SK-N-SH (cell line): ENCODE measurements at regions not wholly inside any gene's neighbourhood (a gene's known extent, or its start where the extent isn't known, plus 50 kb on each side); places are given as distances from the start of the nearest gene placed in this dataset.

Source experiments
- CTCF ChIA-PET: fragments of 300-600, 350-600 bp; formaldehyde crosslinking; extraction: SDS; loops from one replicate; lab custom pipeline; 2021; lab: Yijun Ruan, JAX
- POLR2A ChIA-PET: fragments of 350-600 bp; sonication (Branson Sonifier 250); formaldehyde crosslinking; extraction: SDS; loops from one replicate; lab custom pipeline; 2020; ENCODE audit warnings: antibody characterized with exemption, inconsistent platforms; lab: Yijun Ruan, JAX
- DNase-seq: peaks from one replicate; pipeline ENCODE4 v3.0.0; 2012
- H2AFZ ChIP-seq: fragments of 200-600 bp; sonication (generic); 2 replicates; pipeline ENCODE4 v1.8.1; 2016; ENCODE audit warnings: antibody characterized with exemption, mild to moderate bottlenecking, low read depth
- H3F3A ChIP-seq: fragments of 200-600 bp; sonication (generic); replicated peaks from 2 replicates; pipeline ENCODE3; 2016; ENCODE audit warnings: antibody characterized with exemption, mild to moderate bottlenecking; ENCODE audit not compliant: insufficient read depth
- H3K27ac ChIP-seq, 2 experiments: fragments of 200-500 bp in 1 of 2; fragments of 200-600 bp in 1 of 2; sonication (Bioruptor generic) in 1 of 2; sonication (generic), shearing (Covaris generic) in 1 of 2; 2 replicates each; pipeline versions ENCODE4 v1.5.1 to v1.6.1; 2014 to 2016; ENCODE audit warnings: low read depth in 2 of 2, inconsistent platforms in 1 of 2, low read length in 1 of 2, mild to moderate bottlenecking in 1 of 2, mixed read lengths in 1 of 2
- H3K27me3 ChIP-seq: fragments of 200-600 bp; sonication (generic), shearing (Covaris generic); 2 replicates; pipeline ENCODE4 v1.6.1; 2016; ENCODE audit warnings: mixed run types; ENCODE audit not compliant: insufficient read depth
- H3K36me3 ChIP-seq, 2 experiments: fragments of 200-500 bp in 1 of 2; fragments of 200-600 bp in 1 of 2; sonication (Bioruptor generic) in 1 of 2; sonication (generic) in 1 of 2; replicated peaks in 1 of 2; 2 replicates each; pipeline versions ENCODE3 to v1.5.1; 2014 to 2016; ENCODE audit warnings: low read length in 1 of 2, mild to moderate bottlenecking in 1 of 2; ENCODE audit not compliant: insufficient read depth in 2 of 2, control insufficient read depth in 1 of 2
- H3K4me1 ChIP-seq, 2 experiments: fragments of 200-500 bp in 1 of 2; fragments of 200-600 bp in 1 of 2; sonication (Bioruptor generic) in 1 of 2; sonication (generic), shearing (Covaris generic) in 1 of 2; 2 replicates each; pipeline versions ENCODE4 v1.5.1 to v1.6.1; 2014 to 2016; ENCODE audit warnings: low read depth in 1 of 2, low read length in 1 of 2, mixed run types in 1 of 2; ENCODE audit not compliant: insufficient read depth in 2 of 2, control insufficient read depth in 1 of 2
- H3K4me2 ChIP-seq: fragments of 200-600 bp; sonication (generic), shearing (Covaris generic); 2 replicates; pipeline ENCODE4 v1.6.1; 2017; ENCODE audit warnings: mixed run types
- H3K4me3 ChIP-seq, 2 experiments: fragments of 200-500 bp in 1 of 2; fragments of 200-600 bp in 1 of 2; sonication (Bioruptor generic) in 1 of 2; sonication (generic), shearing (Covaris generic) in 1 of 2; 2 replicates each; pipeline versions ENCODE4 v1.5.1 to v1.8.1; 2014 to 2016; ENCODE audit warnings: low read depth in 2 of 2, inconsistent platforms in 1 of 2, low read length in 1 of 2, mild to moderate bottlenecking in 1 of 2, mixed read lengths in 1 of 2, moderate library complexity in 1 of 2
- H3K79me2 ChIP-seq: fragments of 200-600 bp; sonication (generic); 2 replicates; pipeline ENCODE4 v1.8.1; 2017; ENCODE audit warnings: mild to moderate bottlenecking; ENCODE audit not compliant: insufficient read depth
- H3K9ac ChIP-seq: fragments of 200-600 bp; sonication (generic); 2 replicates; pipeline ENCODE4 v1.6.1; 2017; ENCODE audit warnings: mixed run types
- H3K9me2 ChIP-seq: fragments of 200-600 bp; sonication (generic); 2 replicates; pipeline ENCODE4 v1.6.1; 2017; ENCODE audit warnings: mixed run types
- H3K9me3 ChIP-seq: fragments of 200-600 bp; sonication (generic); 2 replicates; pipeline ENCODE4 v1.6.1; 2017; ENCODE audit warnings: mixed run types, mild to moderate bottlenecking, moderate library complexity
- H4K20me1 ChIP-seq: fragments of 200-600 bp; sonication (generic); 2 replicates; pipeline ENCODE4 v1.6.1; 2017; ENCODE audit warnings: mild to moderate bottlenecking, mixed run types; ENCODE audit not compliant: insufficient read depth
- CTCF ChIP-seq: fragments of 200-600 bp; sonication (generic); IDR thresholded peaks from 2 replicates; pipeline ENCODE4 v1.6.1; 2017; ENCODE audit warnings: antibody characterized with exemption, mild to moderate bottlenecking, moderate library complexity
- ELF1 ChIP-seq: IDR thresholded peaks from 2 replicates; pipeline ENCODE4 v1.4.0; 2012
- FOSL2 ChIP-seq: IDR thresholded peaks from 2 replicates; pipeline ENCODE4 v1.4.0; 2012; ENCODE audit warnings: low read depth, mild to moderate bottlenecking, moderate library complexity, borderline replicate concordance
- GABPA ChIP-seq: IDR thresholded peaks from 2 replicates; pipeline ENCODE4 v1.4.0; 2012; ENCODE audit warnings: low read depth, mild to moderate bottlenecking
- IRF3 ChIP-seq: fragments of 150-350 bp; IDR thresholded peaks from 2 replicates; pipeline ENCODE4 v1.6.1; 2016; ENCODE audit warnings: mild to moderate bottlenecking, low read depth, low read length
- JUND ChIP-seq: IDR thresholded peaks from 2 replicates; pipeline ENCODE4 v1.4.0; 2012
- MEF2A ChIP-seq: IDR thresholded peaks from 2 replicates; pipeline ENCODE4 v1.4.0; 2012; ENCODE audit warnings: low read depth, borderline replicate concordance
- MXI1 ChIP-seq: IDR thresholded peaks from 2 replicates; pipeline ENCODE4 v1.6.1; 2012; ENCODE audit warnings: mild to moderate bottlenecking, low read depth, low read length, improper control_type of control experiment
- NFIC ChIP-seq: IDR thresholded peaks from 2 replicates; pipeline ENCODE4 v1.4.0; 2012; ENCODE audit warnings: borderline replicate concordance
- NRF1 ChIP-seq: IDR thresholded peaks from 2 replicates; pipeline ENCODE4 v1.6.1; 2012; ENCODE audit warnings: low read depth, mild to moderate bottlenecking, low read length
- PBX3 ChIP-seq: IDR thresholded peaks from 2 replicates; pipeline ENCODE4; 2012
- RAD21 ChIP-seq: IDR thresholded peaks from 2 replicates; pipeline ENCODE4 v1.6.1; 2012; ENCODE audit warnings: mild to moderate bottlenecking, low read length
- RCOR1 ChIP-seq: fragments of 150-350 bp; IDR thresholded peaks from 2 replicates; pipeline ENCODE4 v1.6.1; 2017; ENCODE audit warnings: antibody characterized with exemption, low read length
- REST ChIP-seq: IDR thresholded peaks from 2 replicates; pipeline ENCODE4 v1.6.1; 2012; ENCODE audit warnings: mild to moderate bottlenecking, low read depth, low read length, moderate library complexity
- SIN3A ChIP-seq: IDR thresholded peaks from 2 replicates; pipeline ENCODE4 v1.6.1; 2012; ENCODE audit warnings: low read depth, mild to moderate bottlenecking, low read length, moderate library complexity, borderline replicate concordance
- SMC3 ChIP-seq: IDR thresholded peaks from 2 replicates; pipeline ENCODE4 v1.6.1; 2012; ENCODE audit warnings: low read depth, low read length, improper control_type of control experiment
- TAF1 ChIP-seq: IDR thresholded peaks from 2 replicates; pipeline ENCODE4 v1.6.1; 2012; ENCODE audit warnings: low read depth, mild to moderate bottlenecking, low read length, moderate library complexity, borderline replicate concordance
- TEAD4 ChIP-seq: IDR thresholded peaks from 2 replicates; pipeline ENCODE4 v1.4.0; 2012; ENCODE audit warnings: mild to moderate bottlenecking, borderline replicate concordance; ENCODE audit not compliant: insufficient read depth
- USF1 ChIP-seq: IDR thresholded peaks from 2 replicates; pipeline ENCODE4 v1.4.0; 2012; ENCODE audit warnings: low read depth, borderline replicate concordance
- ZBTB33 ChIP-seq: IDR thresholded peaks from 2 replicates; pipeline ENCODE4 v1.4.0; 2012; ENCODE audit warnings: low read depth, borderline replicate concordance
- WGBS: methylation state at CpG from one replicate; pipeline ENCODE4 v1.1.6; 2017; ENCODE audit warnings: low lambda C conversion rate; 5-methylcytosine and 5-hydroxymethylcytosine counted together

- H3F3A ChIP-seq, result no peaks in the 10 kb centered on the region
- H3K27me3 ChIP-seq, result no peaks in the 10 kb centered on the region
- H3K79me2 ChIP-seq, result no peaks in the 10 kb centered on the region
- ChIA-PET CTCF (no interaction called here), POLR2A (no interaction called here)
- no peaks in the 10 kb centered on the region for H3K4me1 ChIP-seq
- H3K4me3 ChIP-seq, result no peak overlapping the region
- H3K9me3 ChIP-seq, result no peaks in the 10 kb centered on the region
- no peak for DNase-seq
- WGBS, result 69% methylated on average over 4 of the region's 4 CpGs
- H3K36me3 ChIP-seq, result no peaks in the 10 kb centered on the region
- H3K4me2 ChIP-seq, result no peak overlapping the region
- TF ChIP-seq GABPA (no peak), TAF1 (no peak), MXI1 (no peak), RAD21 (no peak), REST (no peak), TEAD4 (no peak), MEF2A (no peak), NRF1 (no peak), FOSL2 (no peak), ELF1 (no peak), NFIC (no peak), SMC3 (no peak), CTCF (no peak), RCOR1 (no peak), IRF3 (no peak), PBX3 (no peak), SIN3A (no peak), USF1 (no peak), ZBTB33 (no peak), JUND (no peak)
- no peaks in the 10 kb centered on the region for H4K20me1 ChIP-seq
- H3K27ac ChIP-seq, result no peak overlapping the region
- H2AFZ ChIP-seq, result no peak overlapping the region
- H3K9ac ChIP-seq, result no peak overlapping the region
- no peaks in the 10 kb centered on the region for H3K9me2 ChIP-seq
Measured at GRCh38 chr12:127238107-127238506, 1028.9 kb upstream of the TMEM132C start.
